Hematopoietic multipotent progenitor cell (in vitro differentiated cells): ENCODE measurements at regions not wholly inside any gene's neighbourhood (a gene's known extent, or its start where the extent isn't known, plus 50 kb on each side); places are given as distances from the start of the nearest gene placed in this dataset.
"Not testable (repeated sequence)": the region's sequence is repeated elsewhere in the genome, so short reads cannot be mapped to it uniquely, and the experiment has no call there.

Experiments
- DNase-seq, 3 donors: peaks; one replicate each; pipeline ENCODE4 v3.0.0-alpha.2; 2011 to 2015; ENCODE audit warnings: low read depth in 2 of 3, low spot score in 2 of 3

DNA sequence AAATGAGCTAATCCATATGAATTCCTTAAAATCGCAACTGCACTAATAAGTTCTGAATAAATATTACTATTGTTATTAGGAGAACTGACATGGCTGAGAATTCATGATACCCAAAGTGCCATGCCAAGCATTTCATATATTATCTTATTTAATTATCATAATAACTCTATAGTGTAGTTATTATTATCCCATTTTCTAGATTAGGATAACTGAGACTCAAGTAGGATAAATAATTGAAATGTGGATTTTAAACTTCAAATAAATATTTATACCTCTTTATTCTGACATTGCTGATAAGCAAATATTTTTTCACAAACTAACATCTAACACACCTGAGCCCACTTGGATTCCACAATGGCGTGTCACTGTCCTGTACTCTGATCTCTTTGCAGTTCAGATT lies 492.7 kb downstream of the IRS1 start:
- no peak for DNase-seq

DNA sequence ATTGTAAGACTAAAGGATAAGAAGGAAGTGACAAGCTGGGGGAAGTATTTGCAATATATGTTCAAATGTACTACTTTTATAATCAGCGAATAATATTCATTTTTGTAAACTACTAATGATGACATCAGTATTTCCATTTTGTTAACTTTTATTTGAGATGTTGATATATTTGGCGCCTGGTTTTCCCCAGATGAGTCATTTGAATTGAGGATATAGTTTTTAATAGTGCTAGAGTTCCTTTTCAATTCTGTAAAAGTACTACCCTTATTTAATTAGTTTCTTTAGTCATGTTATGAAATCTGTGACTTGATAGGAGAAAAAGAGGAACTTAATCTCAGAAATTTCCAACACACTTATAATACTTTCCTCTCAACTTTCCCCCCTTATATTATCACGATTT lies 495.3 kb downstream of the IRS1 start:
- DNase-seq: no peak

DNA sequence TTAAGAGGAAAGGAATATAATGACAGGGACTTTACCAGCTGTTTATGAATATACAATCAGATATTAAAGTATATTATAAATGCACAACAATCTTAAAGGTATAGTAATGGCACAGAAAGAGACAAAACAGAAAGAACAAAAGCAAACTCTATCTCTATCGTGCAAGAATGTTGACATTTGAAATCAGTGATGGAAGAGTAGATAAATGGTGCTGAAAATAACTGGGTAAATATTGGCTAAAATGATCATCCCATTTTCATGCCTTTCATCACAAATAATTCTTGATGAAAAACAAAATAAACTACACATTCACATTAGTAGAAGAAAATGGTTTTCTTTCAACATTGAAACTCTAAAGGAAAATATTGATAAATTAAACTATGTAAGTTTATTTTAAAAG lies 495.9 kb downstream of the IRS1 start:
- no peak for DNase-seq

DNA sequence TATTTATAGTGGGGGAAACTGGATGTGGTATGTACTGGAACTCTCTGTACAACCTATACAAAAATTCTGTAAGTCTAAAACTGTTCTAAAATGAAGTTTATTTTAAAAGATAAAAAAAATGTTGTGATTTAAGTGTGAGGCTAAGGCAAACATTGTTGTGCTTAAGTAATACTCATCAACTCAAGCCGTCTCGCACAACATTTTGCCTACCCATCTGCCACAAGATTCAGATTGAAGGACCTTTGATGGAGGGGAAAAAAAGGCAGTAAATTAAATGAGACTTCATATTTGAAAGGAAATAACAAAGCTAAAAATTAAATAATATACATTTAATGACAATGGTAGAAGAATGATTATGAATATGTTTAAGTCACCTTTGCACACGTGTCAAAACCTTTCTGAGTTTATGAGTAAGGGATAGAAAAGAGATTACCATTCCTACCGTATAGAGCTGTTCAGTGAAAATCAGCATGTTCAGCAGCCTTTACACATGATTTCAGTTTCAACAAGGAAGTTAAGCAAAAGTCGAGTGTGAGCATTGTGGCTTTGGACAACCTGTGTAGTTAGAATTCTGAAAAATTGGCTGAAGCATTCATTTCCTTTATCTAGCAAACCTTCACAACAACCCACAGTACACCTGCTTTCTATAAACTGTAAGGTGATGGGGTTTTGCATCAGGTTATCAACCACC lies 499.3 kb downstream of the IRS1 start:
- DNase-seq: no peak

DNA sequence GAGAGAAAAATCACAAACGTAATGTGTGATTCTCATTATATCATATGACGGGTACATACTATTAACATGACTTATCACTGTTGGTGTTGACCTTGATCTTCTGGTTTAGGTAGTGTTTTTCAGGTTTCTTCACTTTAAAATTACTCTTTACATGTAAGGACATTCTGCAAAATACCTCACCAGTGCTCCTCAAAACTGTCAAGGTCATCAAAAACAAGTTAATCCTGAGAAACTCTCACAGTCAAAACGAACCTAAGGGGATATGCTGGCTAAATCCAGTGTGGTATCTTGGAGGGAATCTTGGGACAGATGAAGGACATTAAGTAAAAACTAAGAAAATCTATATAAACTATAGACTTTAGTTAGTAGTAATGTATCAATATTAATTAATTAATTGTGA lies 499.8 kb downstream of the IRS1 start:
- no peak for DNase-seq

DNA sequence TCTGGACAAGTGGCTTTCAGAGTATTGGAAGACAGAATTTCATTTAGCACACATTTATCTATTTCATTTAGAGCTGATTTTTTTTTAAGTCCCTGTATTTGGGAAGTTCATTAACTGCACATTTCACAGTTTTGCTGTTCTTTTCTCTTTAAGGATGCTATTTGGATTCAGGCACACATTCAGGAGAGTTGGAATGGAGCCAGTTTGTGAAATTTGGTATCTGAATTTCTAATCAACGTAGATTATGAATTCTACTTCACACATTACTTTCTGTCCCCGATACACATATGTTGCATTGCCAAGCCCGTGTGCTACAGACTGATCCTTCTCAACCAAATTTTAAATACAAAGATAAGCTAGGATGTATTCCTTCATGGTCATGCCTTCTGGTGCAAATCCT lies 503.9 kb downstream of the IRS1 start:
- DNase-seq: no peak

DNA sequence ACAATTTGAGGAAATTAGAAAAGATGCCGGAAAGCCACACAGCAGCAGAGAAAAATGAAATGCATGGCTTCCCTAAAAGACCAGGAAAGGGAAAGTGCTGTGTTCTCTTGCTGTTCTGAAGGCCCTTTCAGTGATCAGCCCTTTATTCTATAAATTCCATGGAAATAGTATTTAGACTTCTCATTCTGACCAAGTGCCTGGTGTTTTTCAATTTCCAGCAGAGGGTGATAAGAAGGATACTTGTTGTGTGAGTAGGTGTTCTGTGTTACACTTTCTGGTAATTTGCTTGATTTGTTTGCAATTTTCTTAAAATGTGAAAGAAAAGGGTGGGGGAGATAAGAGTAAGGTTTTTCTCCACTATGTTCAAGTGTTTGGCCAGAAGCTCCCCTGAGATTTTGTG lies 504.5 kb downstream of the IRS1 start:
- DNase-seq: no peak

DNA sequence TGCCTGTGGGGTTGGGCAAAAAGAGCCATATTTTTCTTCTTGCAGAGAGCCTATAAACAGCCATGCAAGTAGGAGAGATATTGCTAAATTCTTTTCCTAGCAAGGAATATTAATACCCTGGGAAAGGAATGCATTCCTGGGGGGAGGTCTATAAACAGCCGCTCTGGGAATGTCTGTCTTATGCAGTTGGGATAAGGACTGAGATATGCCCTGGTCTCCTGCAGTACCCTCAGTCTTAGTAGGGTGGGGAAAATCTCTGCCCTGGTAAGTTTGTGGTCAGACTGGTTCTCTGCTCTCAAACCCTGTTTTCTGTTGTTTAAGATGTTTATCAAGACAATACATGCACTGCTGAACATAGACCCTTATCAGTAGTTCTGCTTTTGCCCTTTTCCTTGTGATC lies 508.3 kb downstream of the IRS1 start:
- not testable (repeated sequence) for DNase-seq

DNA sequence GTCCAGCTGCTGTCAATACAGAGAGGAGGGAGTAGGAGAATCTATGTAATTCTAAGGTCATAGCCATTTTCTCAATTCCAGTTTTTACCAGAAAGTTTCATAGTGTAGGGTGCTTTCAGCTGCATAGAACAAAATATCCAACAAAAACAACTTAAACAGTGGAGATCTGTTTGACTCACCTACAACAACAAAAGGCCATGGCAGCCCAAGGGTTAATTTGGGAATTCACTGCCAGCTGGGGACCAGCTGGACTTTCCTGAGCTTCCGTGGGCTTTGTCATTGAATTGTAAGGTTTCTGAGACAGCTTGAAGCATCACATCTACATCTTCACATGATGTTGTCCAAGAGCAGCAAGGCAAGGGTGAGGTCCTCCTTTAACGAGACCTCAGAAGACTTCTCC lies 512.7 kb downstream of the IRS1 start:
- no peak for DNase-seq

DNA sequence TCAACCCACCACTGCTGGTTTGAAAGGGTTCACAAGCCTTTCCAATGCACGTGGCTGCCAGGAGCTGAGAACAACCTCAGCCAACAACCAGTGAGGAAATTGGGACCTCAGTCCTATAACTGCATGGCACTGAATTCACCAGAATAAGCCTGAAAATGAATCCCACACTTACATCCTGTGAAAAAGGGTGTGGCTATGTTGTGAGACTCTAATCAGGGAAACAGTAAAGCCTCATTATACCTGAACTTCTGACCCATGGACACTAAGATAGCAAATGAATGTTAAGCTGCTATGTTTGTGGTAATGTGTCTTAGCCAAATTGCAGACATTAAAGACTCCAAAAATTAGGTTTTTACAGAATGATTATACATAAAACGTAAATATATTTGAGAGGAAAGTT lies 515.8 kb downstream of the IRS1 start:
- no peak for DNase-seq

DNA sequence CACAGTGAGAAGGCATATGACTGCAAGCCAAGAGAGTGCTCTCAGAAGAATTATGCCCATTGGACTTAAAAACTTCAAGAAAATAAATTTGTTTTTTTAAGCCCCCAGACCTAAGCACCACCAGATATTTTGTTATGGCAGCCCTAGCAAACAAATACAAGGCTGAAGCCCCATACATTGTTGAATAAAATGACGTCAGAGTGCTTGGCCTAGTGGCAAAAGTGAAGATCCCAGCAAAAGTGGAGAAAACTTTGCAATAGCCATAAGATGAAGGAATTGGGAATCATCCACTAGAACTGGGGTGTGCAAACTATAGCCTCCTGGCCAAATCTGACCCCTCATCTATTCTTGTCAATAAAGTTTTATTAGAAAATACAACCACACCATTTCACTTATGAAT lies 517.5 kb downstream of the IRS1 start:
- DNase-seq: no peak

DNA sequence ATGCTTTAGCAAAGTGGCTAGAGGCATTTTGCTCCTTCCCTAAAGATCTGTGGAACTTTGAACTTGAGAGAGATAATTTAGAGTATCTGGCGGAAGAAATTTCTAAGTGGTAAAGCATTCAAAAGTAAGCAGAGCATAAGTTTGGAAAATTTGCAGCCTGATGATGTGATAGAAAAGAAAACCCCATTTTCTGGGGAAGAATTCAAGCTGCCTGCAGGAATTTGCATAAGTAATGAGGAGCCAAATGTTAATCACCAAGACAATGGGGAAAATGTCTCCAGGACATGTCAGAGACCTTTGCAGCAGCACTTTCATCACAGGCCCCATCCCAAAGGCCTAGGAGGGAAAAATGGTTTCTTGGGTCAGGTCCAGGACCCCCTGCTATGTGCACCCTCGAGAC lies 519.5 kb downstream of the IRS1 start:
- DNase-seq: not testable (repeated sequence)

DNA sequence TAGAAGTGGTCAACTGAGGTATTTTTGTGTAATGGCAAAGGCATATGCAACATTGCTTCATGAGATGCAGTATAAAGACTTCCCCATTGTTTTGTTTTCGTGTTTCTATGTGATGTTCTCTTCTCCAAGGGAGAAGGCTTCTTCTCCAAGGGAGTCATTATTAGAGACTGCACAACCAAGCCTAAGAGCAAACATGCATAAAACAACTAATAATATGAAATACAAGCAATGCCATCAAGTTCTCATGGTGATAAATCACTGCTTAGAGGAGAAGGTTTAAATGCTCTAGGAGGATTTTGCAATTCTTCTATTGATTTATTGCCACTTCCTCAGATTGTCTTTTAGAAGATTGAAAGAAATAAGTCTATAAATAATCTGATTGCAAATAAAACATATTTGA lies 524.4 kb downstream of the IRS1 start:
- DNase-seq: no peak

DNA sequence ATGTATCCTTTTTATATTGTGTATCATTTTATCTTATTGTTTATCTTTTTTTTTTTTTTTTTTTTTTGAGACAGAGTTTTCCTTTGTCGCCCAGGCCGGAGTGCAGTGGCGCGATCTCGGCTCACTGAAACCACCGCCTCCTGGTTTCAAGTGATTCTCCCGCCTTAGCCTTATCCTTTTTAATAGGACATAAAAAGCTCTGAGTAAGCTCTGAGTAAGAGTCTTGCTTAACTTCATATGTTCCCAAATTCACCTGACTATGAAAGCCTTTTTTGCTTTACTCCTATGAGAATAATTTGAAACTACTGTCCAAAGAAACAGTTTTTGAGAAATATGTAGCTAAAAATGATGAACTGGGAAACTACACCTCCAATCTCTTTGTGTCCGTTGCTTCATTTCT lies 525.5 kb downstream of the IRS1 start:
- DNase-seq: no peak

DNA sequence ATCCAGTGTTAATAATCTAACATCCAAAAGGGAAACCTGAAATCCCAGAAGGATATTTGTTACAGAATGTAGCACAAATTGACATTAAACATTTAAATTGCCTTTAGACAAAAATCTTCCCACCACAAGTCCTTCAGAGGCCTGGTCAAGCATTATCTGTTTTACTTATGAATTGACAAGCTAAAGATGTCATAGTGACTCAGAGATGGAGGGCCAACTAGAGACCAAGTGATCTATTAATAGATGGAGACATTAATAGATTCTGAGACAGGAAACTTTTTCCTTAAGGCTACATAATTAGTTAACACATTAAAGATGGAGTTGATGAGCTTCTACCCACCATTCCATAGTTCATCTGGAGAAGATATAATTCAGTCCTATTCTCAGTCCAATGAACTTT lies 526.2 kb downstream of the IRS1 start:
- no peak for DNase-seq

DNA sequence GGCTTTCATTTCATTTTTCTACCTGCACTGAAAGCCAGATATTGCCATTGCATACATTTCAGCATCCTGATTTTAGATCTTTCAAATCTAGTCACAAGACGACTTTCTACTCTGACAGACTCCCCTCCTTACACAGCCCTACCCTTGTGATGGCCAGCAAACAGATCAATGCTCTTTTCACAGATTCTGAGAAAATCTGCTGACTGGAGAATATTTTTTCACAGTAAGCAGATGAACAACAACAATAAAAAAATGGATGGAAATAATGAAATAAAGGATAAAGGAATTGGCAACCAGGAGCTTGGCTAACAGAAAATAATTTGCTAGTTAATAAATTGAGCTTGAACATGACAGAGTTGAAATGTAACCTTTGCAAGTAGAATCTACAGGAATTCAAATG lies 527.2 kb downstream of the IRS1 start:
- DNase-seq: no peak

DNA sequence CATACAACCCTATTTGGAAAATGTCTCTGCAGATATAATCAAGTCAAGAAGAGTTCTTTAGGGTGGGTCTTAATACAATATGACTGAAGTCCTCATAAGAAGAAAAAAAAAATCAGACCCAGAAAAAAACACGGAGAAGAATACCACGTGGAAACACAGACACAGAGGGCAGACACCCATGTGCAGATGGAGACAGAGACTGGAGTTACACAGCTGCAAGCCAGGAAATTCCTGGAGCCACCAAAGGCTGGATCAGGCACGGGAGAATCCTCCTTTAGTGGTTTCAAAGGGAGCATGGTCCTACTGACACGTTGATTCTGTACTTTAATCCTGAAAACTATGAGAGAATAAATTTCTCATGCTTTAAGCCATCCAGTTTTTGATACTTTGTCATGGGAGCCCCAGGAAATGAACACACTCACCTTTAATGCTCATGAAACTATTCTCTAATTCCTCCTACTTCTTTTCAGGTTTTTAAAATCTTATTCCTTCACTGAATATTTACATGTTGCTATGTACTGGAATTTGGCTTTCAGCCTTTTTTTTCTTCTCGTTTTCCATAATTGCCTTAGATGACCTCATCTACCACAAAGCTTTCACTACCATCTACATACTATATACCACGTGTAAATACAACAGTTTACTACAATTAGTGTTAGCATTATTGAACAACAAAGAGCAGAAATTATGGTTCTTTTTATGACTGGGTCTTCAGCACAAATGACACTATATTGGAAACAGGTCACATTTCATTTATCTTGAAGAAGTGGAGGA lies 529.1 kb downstream of the IRS1 start:
- no peak for DNase-seq

DNA sequence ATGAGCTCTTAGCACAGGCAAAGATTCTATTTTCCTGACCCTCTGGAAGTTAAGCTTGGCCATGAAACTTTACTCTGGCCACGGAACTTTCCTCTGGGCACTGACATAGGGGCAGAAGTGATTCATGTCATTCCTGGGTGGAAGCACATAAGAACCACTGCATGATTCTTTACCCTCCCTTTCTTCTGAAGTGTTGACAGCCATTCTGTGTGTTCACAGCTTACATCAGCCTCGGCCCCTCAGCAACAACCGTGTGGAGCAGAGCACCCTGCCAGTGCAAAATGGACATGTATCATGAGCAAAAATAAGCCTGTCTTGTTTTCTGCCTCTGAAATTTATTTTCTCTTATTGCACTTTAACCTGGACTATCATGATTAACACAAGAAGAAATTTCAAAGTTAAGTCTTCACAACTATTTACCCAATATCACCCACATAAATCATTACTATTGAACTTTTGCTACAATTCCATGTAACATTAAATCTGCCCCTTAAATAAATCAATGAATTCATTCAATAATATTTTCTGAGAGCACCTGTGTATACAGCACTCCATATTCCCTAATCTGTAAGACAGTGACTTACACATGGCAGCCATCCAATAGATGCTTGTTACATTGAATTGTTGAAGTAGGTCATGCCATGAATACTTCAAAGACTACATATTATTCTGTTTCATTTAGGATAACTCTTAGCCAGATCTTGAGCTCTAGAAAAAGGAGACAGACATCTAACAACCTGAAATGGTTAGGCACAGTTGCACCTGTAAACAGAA lies 531.9 kb downstream of the IRS1 start:
- DNase-seq: no peak

DNA sequence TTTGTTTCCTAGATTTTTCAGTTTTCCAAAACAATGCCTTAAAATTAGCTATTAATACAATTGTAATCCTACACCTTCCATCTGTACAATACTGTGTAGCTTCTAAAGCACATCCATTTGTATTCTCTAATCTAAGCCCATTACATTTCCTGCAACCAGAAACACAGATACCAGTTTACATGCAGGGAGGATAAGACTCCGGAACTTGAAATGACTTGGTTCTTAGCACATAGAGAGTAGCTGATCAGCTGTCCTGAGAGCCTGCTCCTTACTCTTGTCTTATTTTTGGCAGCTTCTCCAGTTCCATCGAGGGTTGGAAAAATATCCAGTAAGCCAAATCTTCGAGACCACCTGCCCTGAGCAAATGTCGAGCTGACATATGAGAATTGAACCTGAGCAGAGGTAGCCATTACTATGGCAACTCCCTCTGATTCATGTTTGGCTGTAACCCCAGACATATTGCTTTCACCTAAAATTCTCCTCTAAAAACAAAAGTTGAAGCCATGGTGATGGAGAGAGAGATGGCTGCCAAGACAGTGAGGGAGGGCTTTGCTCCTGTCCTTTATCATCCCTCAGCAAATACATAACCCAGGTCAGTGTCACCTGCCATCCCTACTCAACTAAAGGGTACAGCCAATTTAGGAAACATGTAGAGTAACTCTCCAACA lies 542.8 kb downstream of the IRS1 start:
- no peak for DNase-seq

DNA sequence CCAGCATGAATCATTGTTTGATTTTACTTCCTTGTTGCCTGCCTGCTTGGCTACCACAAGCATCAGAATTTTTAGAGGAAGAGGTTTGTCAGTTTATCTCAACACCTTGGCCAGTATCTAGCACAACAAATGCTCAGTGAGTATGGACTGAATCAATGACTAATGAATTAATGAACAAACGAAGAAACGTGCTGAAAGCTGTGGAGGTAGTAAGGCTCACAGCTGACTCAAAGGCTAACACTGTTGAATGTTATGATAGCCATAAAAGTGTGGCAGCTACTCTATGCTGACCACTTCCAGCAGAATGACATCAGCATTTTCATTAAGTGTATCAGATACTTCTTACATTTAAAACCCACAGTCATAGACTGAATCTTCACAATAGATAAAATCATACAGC lies 543.4 kb downstream of the IRS1 start:
- DNase-seq: no peak

DNA sequence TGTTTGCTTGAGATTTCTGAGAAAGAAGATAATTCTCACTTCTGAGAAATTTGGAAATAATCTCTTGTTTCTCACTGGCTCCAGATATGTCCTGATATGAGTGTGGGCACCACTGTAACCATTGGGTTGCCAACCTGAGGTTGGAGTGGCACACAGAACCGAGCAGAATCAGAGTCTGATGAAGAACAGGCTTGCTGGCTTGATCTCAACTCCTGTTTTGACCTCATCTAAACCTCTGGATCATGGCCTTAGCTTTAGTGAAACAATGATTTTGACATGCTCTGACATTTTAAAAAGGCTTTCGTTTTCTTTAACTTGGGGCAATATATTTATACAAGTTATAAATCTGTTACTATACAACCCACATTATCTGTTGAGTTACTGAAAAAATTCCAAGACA lies 548.0 kb downstream of the IRS1 start:
- DNase-seq: no peak
